OCI-M2 (cell line): ENCODE measurements at regions not wholly inside any gene's neighbourhood (a gene's known extent, or its start where the extent isn't known, plus 50 kb on each side); places are given as distances from the start of the nearest gene placed in this dataset.
"Not testable (repeated sequence)": the region's sequence is repeated elsewhere in the genome, so short reads cannot be mapped to it uniquely, and the experiment has no call there.

Experiments
- DNase-seq: peaks from one replicate; lab custom pipeline; 2025; ENCODE audit not compliant: unreplicated experiment; lab: John Stamatoyannopoulos, UW

GRCh38 chr6:100103194-100103593 lies 109.2 kb upstream of the MCHR2 start:
- no peak for DNase-seq

- no peak for DNase-seq
Measured at GRCh38 chr6:100101644-100102043, 107.6 kb upstream of the MCHR2 start.

GRCh38 chr6:100100776-100101175 lies 106.8 kb upstream of the MCHR2 start:
- no peak for DNase-seq

GRCh38 chr6:100099189-100100074 lies 105.4 kb upstream of the MCHR2 start:
- DNase-seq = no peak

GRCh38 chr6:100096936-100097335 lies 102.9 kb upstream of the MCHR2 start:
- no peak for DNase-seq

GRCh38 chr6:100096341-100096740 lies 102.3 kb upstream of the MCHR2 start:
- no peak for DNase-seq

GRCh38 chr6:100093405-100093804 lies 99.4 kb upstream of the MCHR2 start:
- no peak for DNase-seq

- no peak for DNase-seq
Measured at GRCh38 chr6:100088009-100088408, 94.0 kb upstream of the MCHR2 start.

- DNase-seq = no peak
Measured at GRCh38 chr6:100084991-100085364, 91.0 kb upstream of the MCHR2 start.

GRCh38 chr6:100084316-100084990 lies 90.4 kb upstream of the MCHR2 start:
- DNase-seq = no peak

GRCh38 chr6:100078509-100078908 lies 84.5 kb upstream of the MCHR2 start:
- no peak for DNase-seq

GRCh38 chr6:100065348-100065747 lies 71.3 kb upstream of the MCHR2 start:
- DNase-seq = no peak

- DNase-seq = no peak
Measured at GRCh38 chr6:100062621-100063020, 68.6 kb upstream of the MCHR2 start.

- no peak for DNase-seq
Measured at GRCh38 chr6:100057941-100058340, 63.9 kb upstream of the MCHR2 start.

- no peak for DNase-seq
Measured at GRCh38 chr6:100050550-100050949, 56.5 kb upstream of the MCHR2 start.

GRCh38 chr6:100043961-100044360 lies 49.9 kb upstream of the MCHR2 start:
- not testable (repeated sequence) for DNase-seq
